Stomach (tissue), 4 donors: ENCODE measurements at regions not wholly inside any gene's neighbourhood (a gene's known extent, or its start where the extent isn't known, plus 50 kb on each side); places are given as distances from the start of the nearest gene placed in this dataset.

Experiments used
- POLR2AphosphoS5 ChIP-seq, 3 donors: sonication (generic); formaldehyde crosslinking; IDR thresholded peaks; one replicate each; pipeline ENCODE4 v1.6.1; 2016; ENCODE audit warnings: antibody characterized with exemption in 3 of 3
- TF ChIP-seq, protein P1 (sequence below), 7 experiments: fragments of 450-650 bp in 4 of 7; fragments of 200-600 bp in 3 of 7; sonication (generic) in 3 of 7; IDR thresholded peaks; one replicate each; pipeline ENCODE4 v1.5.1; 2016 to 2019; ENCODE audit warnings: antibody characterized with exemption in 7 of 7, control low read depth in 2 of 7, mild to moderate bottlenecking in 1 of 7

DNA sequence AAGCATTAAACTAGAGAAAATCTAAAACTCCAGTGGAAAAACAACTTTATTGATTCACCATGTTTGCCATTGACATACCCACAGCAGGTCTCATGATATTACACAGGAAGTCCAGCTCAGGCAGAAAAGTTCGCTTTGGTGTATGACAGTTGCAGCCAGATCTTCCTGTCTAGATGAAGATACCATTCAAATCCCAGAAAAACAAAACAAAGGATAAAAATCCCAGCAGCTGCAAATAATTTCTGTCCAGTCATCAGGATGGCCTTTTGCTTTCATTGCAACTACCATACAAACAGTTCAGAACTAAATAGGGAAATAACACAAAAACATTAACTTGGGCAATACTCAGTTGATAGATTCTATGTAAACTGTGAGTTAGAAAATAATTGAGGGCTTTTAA, 136.0 kb upstream of the NREP start:
- TF ChIP-seq, protein P1, sequence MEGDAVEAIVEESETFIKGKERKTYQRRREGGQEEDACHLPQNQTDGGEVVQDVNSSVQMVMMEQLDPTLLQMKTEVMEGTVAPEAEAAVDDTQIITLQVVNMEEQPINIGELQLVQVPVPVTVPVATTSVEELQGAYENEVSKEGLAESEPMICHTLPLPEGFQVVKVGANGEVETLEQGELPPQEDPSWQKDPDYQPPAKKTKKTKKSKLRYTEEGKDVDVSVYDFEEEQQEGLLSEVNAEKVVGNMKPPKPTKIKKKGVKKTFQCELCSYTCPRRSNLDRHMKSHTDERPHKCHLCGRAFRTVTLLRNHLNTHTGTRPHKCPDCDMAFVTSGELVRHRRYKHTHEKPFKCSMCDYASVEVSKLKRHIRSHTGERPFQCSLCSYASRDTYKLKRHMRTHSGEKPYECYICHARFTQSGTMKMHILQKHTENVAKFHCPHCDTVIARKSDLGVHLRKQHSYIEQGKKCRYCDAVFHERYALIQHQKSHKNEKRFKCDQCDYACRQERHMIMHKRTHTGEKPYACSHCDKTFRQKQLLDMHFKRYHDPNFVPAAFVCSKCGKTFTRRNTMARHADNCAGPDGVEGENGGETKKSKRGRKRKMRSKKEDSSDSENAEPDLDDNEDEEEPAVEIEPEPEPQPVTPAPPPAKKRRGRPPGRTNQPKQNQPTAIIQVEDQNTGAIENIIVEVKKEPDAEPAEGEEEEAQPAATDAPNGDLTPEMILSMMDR (IDR thresholded peaks at IDR 0.05), result no peak
- TF ChIP-seq POLR2AphosphoS5 (IDR thresholded peaks at IDR 0.05), result no peak
